ENCODE measurements at regions not wholly inside any gene's neighbourhood (a gene's known extent, or its start where the extent isn't known, plus 50 kb on each side); places are given as distances from the start of the nearest gene placed in this dataset.

GRCh38 chr3:87047852-87048251, 56.9 kb upstream of the VGLL3 start (continued):
- TF ChIP-seq ESRRA (CRISPR knock-in tag; IDR thresholded peaks at IDR 0.05; ENCODE audit: borderline replicate concordance) (no peak), NFATC4 (CRISPR knock-in tag; IDR thresholded peaks at IDR 0.05) (no peak), RORB (CRISPR knock-in tag; IDR thresholded peaks at IDR 0.05) (no peak), GTF2I (CRISPR knock-in tag; conservative IDR thresholded peaks at IDR 0.05) (no peak), TP53 (CRISPR knock-in tag; IDR thresholded peaks at IDR 0.05) (no peak), STAT6 (CRISPR knock-in tag; conservative IDR thresholded peaks at IDR 0.05; ENCODE audit: low read depth) (no peak), ZNF532 (CRISPR knock-in tag; IDR thresholded peaks at IDR 0.05; ENCODE audit: borderline replicate concordance) (no peak), ZNF416 (CRISPR knock-in tag; IDR thresholded peaks at IDR 0.05) (no peak), ARID4B (CRISPR knock-in tag; IDR thresholded peaks at IDR 0.05; ENCODE audit: borderline replicate concordance) (no peak), ZNF281 (CRISPR knock-in tag; IDR thresholded peaks at IDR 0.05) (no peak), ZBTB21 (CRISPR knock-in tag; IDR thresholded peaks at IDR 0.05; ENCODE audit: borderline replicate concordance) (no peak), CDX4 (CRISPR knock-in tag; IDR thresholded peaks at IDR 0.05; ENCODE audit: borderline replicate concordance) (no peak), FOXJ3 (CRISPR knock-in tag; IDR thresholded peaks at IDR 0.05; ENCODE audit: borderline replicate concordance) (no peak), USF1 (CRISPR knock-in tag; IDR thresholded peaks at IDR 0.05) (no peak)
